Pons (tissue), 1 donor: ENCODE measurements at regions not wholly inside any gene's neighbourhood (a gene's known extent, or its start where the extent isn't known, plus 50 kb on each side); places are given as distances from the start of the nearest gene placed in this dataset.
"Not testable (repeated sequence)": the region's sequence is repeated elsewhere in the genome, so short reads cannot be mapped to it uniquely, and the experiment has no call there.

Source experiments
- DNase-seq: peaks from one replicate; pipeline ENCODE4 v3.0.0-alpha.2; 2016; ENCODE audit warnings: low spot score

DNA sequence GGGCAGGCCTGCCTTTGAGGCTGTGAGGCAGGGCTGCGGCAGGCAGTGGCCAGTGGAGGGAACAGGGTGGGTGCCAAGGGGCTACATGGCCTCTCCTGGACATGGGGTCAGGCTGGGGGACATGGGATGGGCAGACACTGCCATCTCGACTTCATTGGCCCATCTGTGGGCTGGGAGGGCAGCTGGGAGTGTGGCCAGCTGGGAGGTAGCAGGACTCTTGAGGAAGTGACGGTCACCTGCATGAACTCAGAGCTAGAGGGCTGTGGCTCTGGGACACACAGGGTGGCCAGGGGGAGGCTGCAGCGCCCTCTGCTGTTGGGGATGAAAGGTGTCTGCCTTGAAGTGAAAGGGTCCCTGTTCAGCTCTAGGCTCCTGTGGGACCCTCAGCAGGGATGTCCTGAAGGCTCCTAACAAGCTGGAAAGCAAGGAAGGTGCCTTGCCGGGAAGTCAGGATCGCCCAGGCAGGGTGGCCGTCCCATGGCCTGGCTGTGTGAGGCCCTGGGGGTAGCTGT, 244.0 kb downstream of the ANKRD30B start:
- not testable (repeated sequence) for DNase-seq

DNA sequence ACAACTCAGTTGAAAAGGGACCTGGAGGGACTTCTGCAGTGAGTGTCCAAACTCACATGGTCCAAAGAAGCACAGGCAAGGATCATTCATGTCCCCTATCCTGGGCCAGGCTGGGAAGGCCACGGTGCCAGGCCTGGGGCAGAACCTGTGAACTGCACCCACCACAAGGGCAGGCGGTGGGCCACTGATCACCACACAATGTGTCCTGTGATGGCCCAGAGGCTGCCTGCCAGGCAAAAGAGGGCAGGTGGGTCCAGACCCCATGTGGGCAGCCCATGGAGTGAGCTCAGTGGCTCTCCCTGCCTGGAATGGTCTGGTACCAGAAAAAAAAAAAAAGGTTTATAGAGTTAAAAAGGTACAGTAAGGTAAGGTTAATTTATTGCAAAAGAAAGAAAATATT, 244.8 kb downstream of the ANKRD30B start:
- DNase-seq = not testable (repeated sequence)

DNA sequence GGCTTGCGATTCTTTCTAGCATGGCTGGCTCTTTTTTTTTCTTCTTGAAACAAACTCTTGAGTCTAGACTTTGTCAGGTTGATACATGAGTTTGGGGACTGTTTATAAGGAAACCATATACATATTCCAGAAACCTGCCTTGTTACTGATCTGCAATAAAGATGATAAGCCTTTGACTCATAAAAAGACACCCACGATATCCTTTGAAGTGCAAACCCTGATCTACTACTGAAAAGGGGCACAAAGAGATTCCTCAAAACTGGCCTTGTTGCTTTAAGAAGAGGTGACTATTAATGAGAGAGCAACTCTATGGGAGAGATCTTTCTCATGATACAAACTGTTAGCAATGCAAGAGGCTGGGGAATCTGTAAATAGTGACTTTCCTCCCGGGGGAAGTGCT, 247.1 kb downstream of the ANKRD30B start:
- DNase-seq = not testable (repeated sequence)

DNA sequence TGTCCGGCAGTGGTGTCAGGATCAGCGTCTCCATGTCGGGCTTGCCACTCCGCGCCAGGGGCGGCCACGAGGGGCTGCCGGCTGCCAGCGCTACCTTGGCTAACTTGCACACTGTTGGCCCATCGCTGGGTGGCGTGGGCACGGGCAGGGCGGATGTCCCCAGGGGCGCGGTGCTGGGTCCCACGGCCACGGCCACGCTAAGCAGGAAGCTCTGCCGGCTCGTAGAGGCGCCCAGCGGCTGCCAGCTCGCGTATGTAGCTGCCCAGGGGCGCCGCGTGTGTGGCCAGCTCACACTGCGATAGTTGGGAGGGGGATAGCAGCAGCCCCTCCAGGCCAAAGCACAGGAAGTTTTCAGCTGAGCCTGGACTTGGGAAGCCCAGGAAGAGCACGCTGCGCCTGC, 249.4 kb downstream of the ANKRD30B start:
- DNase-seq = no peak

DNA sequence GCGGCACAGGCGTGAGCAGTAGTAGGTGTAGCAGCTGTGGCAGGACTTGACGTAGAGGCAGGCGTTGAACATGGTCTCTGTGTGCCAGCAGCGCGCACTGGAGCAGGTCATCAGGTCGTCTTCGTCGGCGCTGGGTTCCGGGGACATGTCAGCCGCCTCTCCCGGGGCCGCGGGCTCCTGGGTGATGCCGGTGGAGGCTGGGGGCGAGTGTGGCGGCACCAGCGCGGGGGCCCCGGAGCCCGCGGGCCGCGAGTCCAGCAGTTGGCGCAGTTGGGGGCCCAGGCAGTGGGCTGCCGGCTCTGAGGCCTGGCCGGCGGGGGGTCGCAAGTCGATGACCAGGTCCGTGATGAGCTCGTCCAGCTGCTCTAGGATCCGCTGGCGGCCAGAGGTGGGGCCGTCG, 249.9 kb downstream of the ANKRD30B start:
- DNase-seq = not testable (repeated sequence)

DNA sequence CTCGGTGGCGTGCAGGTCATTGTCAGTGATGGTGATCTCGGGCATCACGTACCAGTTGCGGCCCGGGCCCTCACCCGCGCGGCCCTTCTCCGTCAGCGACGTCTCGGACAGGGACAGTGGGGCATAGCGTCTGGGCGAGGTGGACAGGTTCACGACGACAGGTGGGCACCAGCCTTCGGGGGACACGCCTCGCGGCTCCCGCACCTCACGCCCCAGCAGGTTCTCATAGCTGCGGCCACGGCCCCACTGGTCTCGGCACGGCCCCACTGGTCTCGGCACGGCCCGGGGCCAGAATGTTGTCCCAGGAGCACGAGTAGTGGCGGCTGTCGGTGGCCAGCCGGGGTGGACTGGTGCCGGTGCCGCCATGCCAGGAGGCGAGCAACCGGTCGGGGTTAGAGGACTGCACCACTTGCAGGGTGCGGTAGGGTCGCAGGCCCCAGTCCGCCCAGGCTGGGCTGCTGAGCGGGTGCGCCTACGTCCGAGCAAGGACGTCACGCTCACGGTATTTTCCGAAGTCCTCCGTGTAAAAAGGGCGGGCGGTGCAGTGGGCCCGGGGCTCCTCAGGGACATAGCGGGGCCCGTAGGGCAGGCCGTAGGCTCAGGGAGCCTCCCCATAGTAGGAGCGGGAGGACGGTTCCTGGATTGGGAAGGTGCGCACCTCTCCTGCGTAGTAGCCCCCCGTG, 250.5 kb downstream of the ANKRD30B start:
- not testable (repeated sequence) for DNase-seq

DNA sequence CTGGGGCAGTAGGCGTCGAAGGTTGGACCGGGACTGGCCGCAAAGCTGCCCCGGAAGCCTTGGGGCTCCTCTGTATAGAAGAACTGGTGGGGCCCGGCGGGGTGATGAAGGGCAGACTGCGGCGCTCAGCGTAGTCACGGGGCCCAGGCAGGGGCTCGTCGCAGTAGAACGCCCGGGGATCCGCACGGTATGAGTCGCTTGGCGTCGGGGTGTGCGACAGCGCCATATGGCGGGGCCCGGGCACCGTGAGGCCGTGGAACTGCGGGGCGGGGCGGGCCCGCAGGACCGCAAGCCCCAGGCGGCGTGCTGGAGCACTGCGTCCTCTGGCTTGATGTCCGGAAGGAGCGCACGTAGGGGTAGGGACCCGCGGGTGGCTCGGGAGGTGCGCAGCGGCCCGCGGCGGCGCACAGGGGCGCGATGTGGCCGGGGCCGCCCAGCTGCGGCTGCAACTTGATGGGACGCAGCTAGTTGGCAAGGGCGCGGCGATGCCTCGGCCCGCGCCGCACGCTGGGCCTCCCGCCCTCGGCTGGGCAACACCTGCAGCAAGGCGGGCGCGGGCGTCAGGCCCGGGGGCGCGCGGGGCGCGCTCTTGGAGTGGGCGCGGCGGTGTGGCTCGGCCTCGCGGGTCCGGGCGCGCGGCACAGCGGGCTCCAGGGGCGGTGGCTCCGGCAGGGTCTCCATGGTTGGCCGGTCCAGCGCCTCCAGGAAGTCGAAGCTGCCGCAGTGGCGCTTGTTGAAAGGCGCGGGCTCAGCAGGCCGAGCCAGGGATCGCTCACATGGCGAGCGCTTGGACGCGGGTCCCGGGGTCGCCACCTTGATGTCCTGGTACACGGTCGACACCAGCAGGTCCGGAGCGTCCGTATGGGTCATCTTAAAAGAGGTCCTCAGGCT, 251.4 kb downstream of the ANKRD30B start:
- DNase-seq = no peak

DNA sequence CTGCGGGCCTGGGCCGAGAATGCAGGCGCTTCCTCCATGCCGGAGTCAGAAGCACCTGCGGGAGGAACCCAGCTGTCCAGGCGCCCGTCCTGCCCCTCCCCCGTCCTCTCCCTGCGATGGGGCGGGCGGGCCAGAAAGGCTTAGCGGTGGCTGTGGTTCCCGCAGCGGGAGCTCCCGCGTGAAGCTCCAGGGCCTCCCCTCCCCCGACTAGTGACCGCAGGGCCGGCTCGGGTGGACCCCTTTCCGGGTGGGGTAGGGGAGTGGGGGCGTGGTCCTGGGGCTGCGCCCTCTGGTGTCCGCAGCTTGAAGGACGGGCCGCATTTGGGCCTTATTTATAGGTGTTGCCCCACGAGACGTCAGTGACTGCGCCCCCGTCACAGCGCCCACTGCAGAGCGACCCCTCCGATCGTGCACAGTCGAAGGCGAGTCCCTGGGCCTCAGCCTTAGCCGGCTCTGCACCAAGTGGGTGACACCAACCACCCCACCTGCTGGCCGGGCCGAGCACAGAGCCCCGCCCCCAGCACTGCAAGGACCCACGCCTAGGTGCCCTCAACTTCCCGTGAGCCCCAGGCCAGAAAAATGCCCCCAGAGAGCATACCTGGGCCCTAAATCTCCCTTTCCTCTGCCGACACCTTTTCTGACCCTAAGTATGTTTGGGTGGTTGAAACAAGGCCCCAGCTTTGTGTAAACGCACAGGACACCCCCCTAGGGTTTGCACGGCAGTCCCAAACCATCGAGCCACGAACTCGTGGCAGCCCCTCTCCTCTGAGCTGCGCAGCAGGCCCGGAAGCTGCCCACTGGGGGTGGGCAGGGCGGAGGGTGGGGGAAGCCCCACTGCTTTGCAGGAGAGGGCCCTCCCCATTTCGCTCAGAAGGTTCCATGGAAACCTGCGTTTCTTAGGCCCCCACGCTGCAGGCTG, 252.4 kb downstream of the ANKRD30B start:
- not testable (repeated sequence) for DNase-seq

DNA sequence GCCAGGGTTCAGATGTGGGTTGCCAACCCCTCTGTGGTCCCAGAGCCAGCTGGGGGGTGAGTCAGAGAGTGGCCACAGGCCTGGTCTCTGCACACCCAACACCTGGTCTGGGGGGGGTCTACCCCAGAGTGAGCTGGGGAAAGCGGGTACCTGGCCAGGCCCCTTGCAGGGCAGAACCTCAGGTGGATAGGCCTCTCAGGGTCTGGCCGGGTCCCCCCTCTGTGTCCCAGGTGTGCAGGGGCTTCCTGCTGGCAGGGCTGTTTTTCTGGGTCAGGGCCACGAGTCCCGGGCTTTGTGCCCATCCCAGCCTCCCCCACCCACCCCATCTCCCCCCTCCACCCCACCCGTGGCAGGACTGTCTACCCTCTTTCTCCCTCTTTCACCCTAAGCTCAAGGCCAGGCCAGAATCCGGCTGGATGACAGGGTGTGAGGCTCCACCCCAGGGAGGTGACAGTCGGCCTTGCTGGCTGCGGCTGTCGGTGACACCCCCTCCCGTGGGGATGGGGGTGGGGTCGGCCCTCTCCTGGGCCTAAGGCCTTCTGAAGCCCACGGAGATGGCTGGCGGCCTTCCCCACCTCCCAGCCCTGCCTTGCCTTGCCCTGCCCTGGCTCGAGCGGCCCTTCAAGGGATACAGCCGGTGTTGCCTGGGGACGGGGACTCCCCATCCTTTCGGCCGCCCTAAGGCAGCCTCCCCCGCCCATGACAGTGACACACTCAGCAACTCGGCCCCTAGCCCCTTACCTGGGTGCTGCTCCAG, 253.2 kb downstream of the ANKRD30B start:
- DNase-seq = not testable (repeated sequence)

DNA sequence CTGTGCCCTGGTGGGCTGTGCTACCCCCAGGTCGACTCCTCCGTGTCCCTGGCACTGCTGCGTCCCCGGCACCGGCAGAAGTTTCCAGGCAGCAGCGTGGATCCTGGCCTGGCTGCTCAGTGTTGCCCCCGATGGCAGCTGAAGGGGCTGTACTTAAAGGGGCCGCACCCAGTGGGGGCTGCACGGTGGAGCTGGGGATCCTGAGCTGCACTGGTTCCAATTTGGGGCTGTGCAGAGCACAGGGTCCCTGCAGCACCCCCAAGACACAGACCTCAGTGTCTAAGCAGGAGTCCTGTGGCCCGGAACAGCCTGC, 253.8 kb downstream of the ANKRD30B start:
- not testable (repeated sequence) for DNase-seq

DNA sequence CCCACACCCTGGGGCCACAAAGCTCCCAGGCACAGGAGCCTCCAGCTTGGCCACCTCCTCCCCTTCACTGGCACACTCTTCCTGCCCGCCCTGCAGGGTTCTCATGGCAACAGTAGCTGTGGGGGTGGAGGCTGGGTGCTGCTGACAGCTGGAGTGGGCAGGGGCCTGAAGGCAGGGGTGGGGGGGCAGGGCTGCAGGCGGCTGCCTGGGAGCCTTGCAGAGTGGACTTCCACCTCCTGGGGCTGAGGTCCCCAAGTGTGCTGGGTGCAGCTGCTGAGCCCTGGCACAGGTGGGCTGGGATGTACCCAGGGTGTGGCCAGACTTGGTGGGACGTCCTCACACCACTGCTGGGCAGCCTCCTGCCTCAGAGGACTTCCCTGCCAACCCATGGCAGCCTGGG, 254.8 kb downstream of the ANKRD30B start:
- not testable (repeated sequence) for DNase-seq

DNA sequence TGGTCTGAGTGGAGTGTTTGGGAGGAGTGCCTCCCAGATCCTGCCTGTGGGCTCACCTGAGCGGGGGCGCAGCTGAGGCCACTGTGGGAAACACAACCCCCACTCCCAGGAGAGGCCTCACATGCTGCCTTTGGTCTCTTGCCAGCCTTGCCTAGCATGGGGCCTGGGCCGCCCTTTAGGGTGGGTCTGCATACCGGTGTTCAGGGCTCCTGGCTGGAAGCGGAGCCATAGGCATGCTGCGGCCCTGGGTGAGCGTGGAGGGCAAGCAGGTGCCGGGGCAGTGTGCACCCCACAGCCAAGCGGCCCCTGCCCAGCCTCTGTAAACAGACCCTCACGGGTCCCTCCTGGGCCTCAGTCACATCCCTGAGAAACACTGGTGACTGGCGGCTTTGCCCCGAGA, 255.3 kb downstream of the ANKRD30B start:
- DNase-seq = not testable (repeated sequence)

DNA sequence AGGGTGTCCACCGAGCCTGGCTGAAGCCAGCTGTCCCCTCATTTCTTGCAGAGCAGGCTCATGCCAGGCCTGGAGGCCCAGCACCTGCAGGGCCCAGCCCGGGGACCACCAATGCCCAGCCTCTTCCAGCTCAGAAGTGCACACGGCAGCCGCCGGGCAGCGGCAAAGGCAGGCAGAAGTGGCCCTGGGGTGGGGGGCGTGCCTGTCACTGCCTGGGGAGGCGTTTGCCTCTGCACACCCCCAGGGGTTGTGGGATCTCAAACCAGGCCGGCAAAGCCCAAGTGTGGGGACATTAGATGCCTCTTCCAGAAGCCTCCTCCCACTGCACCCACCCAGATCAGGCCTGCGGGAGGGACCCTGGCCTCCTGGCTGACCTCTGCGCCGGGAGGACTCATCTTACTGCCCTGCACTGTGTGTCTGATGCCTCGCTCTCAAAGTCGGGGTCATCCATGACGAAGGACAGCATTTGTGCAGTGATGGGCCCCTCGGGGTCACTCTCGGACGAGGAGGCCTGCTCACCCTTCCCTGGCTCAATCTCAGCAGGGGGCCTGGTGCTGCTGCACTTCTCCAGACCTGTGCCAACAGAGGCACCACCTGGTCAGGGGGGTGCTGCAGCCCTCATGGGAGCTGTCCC, 255.8 kb downstream of the ANKRD30B start:
- DNase-seq = not testable (repeated sequence)

DNA sequence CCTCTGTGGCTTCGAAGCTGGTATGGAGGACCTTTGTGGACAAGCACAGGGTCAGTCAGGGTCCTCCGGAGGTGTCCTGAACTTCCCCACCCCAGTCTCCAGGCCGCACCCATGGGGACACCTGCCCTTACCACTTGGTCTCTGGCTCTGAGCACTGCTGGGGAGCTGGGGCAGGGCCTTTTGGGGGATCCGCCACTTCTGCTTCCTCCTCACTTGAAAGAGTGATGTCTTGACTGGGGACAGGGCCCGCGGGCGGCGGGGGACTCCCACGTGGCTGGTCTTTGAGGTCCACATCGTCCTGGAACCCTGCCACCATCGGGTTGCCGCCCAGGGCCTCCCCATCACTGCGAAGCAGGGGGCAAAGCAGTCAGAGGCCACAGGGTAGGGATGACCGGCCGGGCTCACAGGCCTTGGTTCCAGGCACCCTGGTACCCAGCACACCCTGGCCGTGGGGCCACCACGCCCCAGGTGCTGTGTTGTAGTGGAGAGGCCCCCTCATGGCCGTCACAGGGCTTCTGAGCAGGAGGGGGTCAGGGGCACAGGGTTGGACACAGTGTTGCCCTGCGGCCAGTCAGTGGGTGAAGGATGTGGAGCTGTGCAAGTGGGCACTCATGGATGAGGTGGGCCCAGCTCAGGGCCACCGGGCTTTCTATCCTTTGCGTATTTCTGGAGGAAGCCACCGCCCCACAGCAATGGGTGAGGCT, 256.4 kb downstream of the ANKRD30B start:
- DNase-seq = not testable (repeated sequence)

DNA sequence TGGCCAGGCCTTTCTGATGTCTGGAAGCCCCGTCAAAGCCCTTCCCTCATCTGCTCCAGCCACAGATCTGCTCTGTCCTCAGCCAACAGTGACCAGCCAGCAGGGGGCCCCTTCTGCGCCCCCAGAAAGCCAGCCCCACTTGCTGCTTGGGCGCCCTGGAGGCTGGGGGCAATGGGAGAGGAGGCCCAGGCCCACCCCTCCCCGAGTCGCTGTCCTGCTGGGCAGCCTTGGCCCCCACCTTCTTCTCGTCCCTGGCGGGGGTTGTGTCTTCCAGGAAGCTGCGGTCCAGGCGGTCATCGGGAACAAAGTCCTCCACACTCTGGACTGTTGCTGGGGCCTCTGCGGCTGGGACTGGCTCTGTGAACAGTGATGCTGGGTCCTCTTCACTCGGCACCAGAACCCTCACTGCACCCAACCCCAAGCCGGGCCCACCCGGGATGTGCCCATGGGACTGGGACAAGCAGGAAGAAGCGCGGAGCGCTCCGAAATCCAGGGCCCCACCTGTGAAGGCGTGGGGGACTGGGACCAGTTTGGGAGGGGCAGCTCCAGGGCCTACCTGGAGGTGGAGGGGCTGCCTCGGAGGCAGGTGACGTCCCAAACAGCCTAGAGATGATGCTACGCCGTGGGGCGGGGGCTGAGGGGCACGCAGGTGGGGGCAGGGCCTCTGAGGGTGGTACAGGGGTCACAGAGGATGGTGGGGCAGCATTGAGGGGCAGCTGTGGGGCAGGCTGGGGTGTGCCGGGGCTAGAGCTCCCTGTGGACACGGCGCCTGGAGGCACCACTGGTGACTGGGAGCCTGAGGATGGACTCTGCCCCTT, 257.6 kb downstream of the ANKRD30B start:
- DNase-seq = no peak

DNA sequence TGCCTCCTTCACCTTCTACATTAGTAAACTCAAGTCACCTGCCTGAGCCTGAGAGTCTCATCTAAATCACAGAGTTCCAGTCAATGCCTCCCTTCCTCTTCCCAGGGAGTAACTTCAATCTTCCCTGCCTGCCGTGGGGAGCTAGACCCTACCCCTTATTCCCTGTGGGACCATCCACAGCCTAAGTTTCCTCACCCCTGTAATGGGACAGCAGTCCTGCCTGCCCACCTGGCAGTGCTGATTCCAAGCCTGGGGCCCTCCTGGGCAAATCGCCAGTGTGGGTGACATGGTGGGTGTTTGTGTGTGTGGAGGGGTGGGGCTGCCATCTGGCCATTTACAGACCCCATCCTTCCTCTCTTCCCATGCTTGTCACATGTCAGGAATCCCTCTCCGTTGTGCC, 258.6 kb downstream of the ANKRD30B start:
- DNase-seq = not testable (repeated sequence)

DNA sequence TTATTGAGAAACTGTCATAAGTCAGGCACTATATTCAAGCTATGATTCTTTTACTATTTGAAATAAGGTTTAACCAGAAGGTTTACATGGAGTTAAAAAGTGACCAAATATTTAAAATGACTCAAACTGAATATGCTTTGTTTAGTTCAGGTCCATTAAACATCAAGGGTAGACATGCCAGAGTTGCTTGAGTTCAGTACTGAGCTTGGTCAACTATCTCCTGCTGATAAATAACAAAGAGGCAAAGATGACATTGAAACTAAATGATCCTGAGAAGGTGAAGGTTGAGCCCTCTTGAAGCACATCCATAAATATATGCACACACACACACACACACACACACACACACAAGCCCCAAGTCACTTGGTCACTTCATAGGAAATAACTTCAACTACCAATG, 278.1 kb downstream of the ANKRD30B start:
- not testable (repeated sequence) for DNase-seq

DNA sequence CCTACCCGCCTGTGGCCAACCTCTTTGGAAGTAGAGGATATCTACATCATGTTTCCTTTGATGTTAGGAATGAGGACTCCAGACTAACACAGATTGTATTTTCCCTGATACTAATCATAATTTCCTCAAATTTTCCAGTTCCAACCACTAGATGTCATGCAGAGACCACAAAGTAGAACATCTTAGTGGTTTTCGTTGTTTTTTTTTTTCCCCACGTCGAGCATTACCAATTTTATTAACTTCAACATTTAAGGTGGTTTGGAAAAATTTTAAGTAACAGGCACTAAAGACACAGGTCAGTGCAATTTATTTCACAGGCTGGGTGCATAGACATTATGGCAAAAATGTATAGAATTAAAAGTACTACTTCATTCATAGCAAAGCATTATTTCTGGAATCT, 280.1 kb downstream of the ANKRD30B start:
- peak; percentile 2 for DNase-seq

DNA sequence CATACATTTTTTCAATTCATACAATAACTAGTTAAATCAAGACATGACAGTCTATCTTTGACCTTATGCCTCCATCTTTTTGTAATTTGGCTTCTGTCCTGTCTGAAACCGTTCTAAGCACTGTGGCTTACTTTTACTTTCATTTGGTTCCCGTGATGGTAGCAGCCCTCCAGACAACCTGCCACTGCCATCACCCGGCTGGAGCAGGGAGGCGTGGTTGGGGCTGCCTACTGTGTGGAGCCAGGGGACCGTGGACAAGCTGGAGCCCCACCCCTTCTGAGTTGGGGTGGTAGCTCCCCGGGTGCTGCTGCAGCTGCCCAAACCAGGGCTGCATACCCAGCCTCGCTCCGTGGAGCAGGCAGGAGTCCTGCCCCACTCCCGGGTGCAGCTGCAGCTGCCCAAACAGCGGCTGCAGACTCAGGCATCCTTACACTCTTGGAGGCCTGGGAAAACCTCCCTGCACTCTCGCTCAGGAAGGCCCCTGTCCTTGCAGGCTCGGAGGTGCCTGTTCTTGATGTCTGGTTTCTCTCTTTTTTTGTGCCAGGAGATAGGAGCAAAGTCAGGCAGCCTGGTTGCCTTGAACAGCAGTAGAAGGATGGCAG, 312.4 kb downstream of the ANKRD30B start:
- DNase-seq = not testable (repeated sequence)
